Endothelial cell of umbilical vein (primary cell): ENCODE measurements at regions not wholly inside any gene's neighbourhood (a gene's known extent, or its start where the extent isn't known, plus 50 kb on each side); places are given as distances from the start of the nearest gene placed in this dataset.

Experiments
- CTCF ChIP-seq, 2 donors: IDR thresholded peaks; 1 replicate in 1 of 2; 2 replicates in 1 of 2; pipeline ENCODE4 v1.5.1; 2011; ENCODE audit warnings: low read length in 2 of 2, mild to moderate bottlenecking in 2 of 2, moderate library complexity in 2 of 2, control low read depth in 1 of 2, inconsistent platforms in 1 of 2, low read depth in 1 of 2; ENCODE audit not compliant: insufficient read depth in 1 of 2; ENCODE audit errors: extremely low read depth in 1 of 2
- EZH2 ChIP-seq: IDR thresholded peaks from 2 replicates; pipeline ENCODE4 v1.6.1; 2012; ENCODE audit warnings: borderline replicate concordance, low read depth, mild to moderate bottlenecking, moderate library complexity, low read length, inconsistent platforms; ENCODE audit not compliant: severe bottlenecking
- FOS ChIP-seq: IDR thresholded peaks from 2 replicates; pipeline ENCODE4 v1.6.1; 2011; ENCODE audit warnings: mild to moderate bottlenecking, low read length, moderate library complexity, borderline replicate concordance; ENCODE audit not compliant: insufficient read depth
- GATA2 ChIP-seq: IDR thresholded peaks from 2 replicates; pipeline ENCODE4 v1.7.0; 2011; ENCODE audit warnings: low read depth, mild to moderate bottlenecking, moderate library complexity, mixed read lengths, low read length; ENCODE audit not compliant: insufficient read length, insufficient read depth
- JUN ChIP-seq: IDR thresholded peaks from 2 replicates; pipeline ENCODE4 v1.6.1; 2011; ENCODE audit warnings: borderline replicate concordance, low read depth; ENCODE audit not compliant: insufficient read length, insufficient read depth
- MAX ChIP-seq: IDR thresholded peaks from 2 replicates; pipeline ENCODE4 v1.6.1; 2011; ENCODE audit not compliant: insufficient read depth, insufficient read length
- MYC ChIP-seq: IDR thresholded peaks from one replicate; pipeline ENCODE4 v1.6.1; 2011; ENCODE audit warnings: mild to moderate bottlenecking, low read depth, low read length
- POLR2A ChIP-seq: IDR thresholded peaks from 2 replicates; pipeline ENCODE4 v1.6.1; 2012; ENCODE audit warnings: low read depth, mild to moderate bottlenecking, control low read depth, low read length
- POLR2AphosphoS5 ChIP-seq: IDR thresholded peaks from 2 replicates; pipeline ENCODE4 v1.6.1; 2012; ENCODE audit warnings: low read depth, mild to moderate bottlenecking, control low read depth, low read length, moderate library complexity; ENCODE audit not compliant: insufficient read depth

GRCh38 chr12:111184161-111184560, 184.7 kb downstream of the PHETA1 start:
- TF ChIP-seq POLR2AphosphoS5, result no peak
- TF ChIP-seq EZH2, result no peak
- TF ChIP-seq POLR2A, result no peak
- no peak for TF ChIP-seq CTCF (IDR thresholded peaks at IDR 0.05; ENCODE audit: extremely low read depth in 1 of 2, insufficient read depth in 1 of 2, low read depth in 1 of 2, low read length in 2 of 2)
- TF ChIP-seq JUN, result no peak
- TF ChIP-seq MYC, result no peak
- TF ChIP-seq GATA2, result no peak
- no peak for TF ChIP-seq MAX
- TF ChIP-seq FOS, result no peak
